K562 (cell line): ENCODE measurements at regions not wholly inside any gene's neighbourhood (a gene's known extent, or its start where the extent isn't known, plus 50 kb on each side); places are given as distances from the start of the nearest gene placed in this dataset.

Experiments
- ATAC-seq: fragments of 200-7000 bp; cut with Tn5 transposase; 3 replicates; pipeline ENCODE4 v1.9.1; 2020; ENCODE audit warnings: moderate library complexity
- BruUV-seq: library from RNA; stranded (reverse); fragments of 400-500 nt; replicated peaks from 2 replicates; lab custom pipeline; 2021; lab: Mats Ljungman, UMichigan
- CTCF ChIA-PET: fragments of 300-600 bp; formaldehyde crosslinking; extraction: SDS; loops from one replicate; lab custom pipeline; 2021; ENCODE audit warnings: low intra/inter-chr PET ratio; lab: Yijun Ruan, JAX
- POLR2A ChIA-PET: fragments of 300-600, 350-650 bp; sonication (Branson Sonifier 250); formaldehyde crosslinking; extraction: SDS; loops from one replicate; lab custom pipeline; 2021; ENCODE audit warnings: antibody characterized with exemption, inconsistent platforms; lab: Yijun Ruan, JAX
- DNase-seq, 4 experiments: peaks; one replicate each; pipeline versions ENCODE4 v3.0.0 to v3.0.0-alpha.2; 2011 to 2018; ENCODE audit warnings: low spot score in 3 of 4, mixed read lengths in 3 of 4; ENCODE audit errors: extremely low read depth in 1 of 4
- FAIRE-seq: peaks from 2 replicates; lab custom pipeline; 2011; peaks lifted over from hg19 to GRCh38; lab: Jason Lieb, UNC
- H2AFZ ChIP-seq: 2 replicates; pipeline ENCODE4 v1.6.0; 2011; ENCODE audit warnings: low read depth, low read length, control low read depth, inconsistent platforms
- H3K27ac ChIP-seq: fragments of 200-600 bp; 3 replicates; pipeline ENCODE4 v1.8.0; 2011; ENCODE audit warnings: low read depth, mild to moderate bottlenecking, control low read depth, inconsistent platforms, low read length, moderate library complexity, mixed read lengths; ENCODE audit errors: extremely low read depth
- H3K27me3 ChIP-seq, 2 experiments: fragments of 300-600 bp in 1 of 2; 2 replicates in 1 of 2; 3 replicates in 1 of 2; pipeline versions ENCODE4 v1.6.0 to v1.8.0; 2011; ENCODE audit warnings: inconsistent platforms in 2 of 2, low read length in 2 of 2, mild to moderate bottlenecking in 1 of 2, mixed read lengths in 1 of 2, moderate library complexity in 1 of 2; ENCODE audit not compliant: control insufficient read depth in 2 of 2, insufficient read depth in 2 of 2
- H3K36me3 ChIP-seq: fragments of 300-600 bp; 3 replicates; pipeline ENCODE4 v1.8.0; 2011; ENCODE audit warnings: mild to moderate bottlenecking, low read length, inconsistent platforms; ENCODE audit not compliant: control insufficient read depth, insufficient read depth
- H3K4me1 ChIP-seq, 2 experiments: fragments of 200-600 bp in 1 of 2; replicated peaks in 1 of 2; 2 replicates in 1 of 2; 3 replicates in 1 of 2; pipeline versions ENCODE4 v1.5.1 to v1.8.0; 2011; ENCODE audit warnings: inconsistent platforms in 2 of 2, low read length in 2 of 2, mild to moderate bottlenecking in 1 of 2, mixed read lengths in 1 of 2, moderate library complexity in 1 of 2; ENCODE audit not compliant: control insufficient read depth in 2 of 2, insufficient read depth in 2 of 2
- H3K4me2 ChIP-seq: 2 replicates; pipeline ENCODE4 v1.6.1; 2011; ENCODE audit warnings: low read length, control low read depth, inconsistent platforms, mixed read lengths; ENCODE audit not compliant: insufficient read depth
- H3K4me3 ChIP-seq: fragments of 200-600 bp; sonication (generic), shearing (Covaris generic); 2 replicates; pipeline ENCODE4 v1.5.1; 2016; ENCODE audit warnings: control low read depth, inconsistent platforms
- H3K79me2 ChIP-seq: fragments of 200-600 bp; 3 replicates; pipeline ENCODE4 v1.8.0; 2011; ENCODE audit warnings: low read length, inconsistent platforms; ENCODE audit not compliant: control insufficient read depth, insufficient read depth
- H3K9ac ChIP-seq, 2 experiments: 2 replicates each; pipeline versions ENCODE4 v1.6.0 to v1.6.1; 2011; ENCODE audit warnings: low read depth in 2 of 2, low read length in 2 of 2, control low read depth in 1 of 2, inconsistent platforms in 1 of 2, mild to moderate bottlenecking in 1 of 2, mixed read lengths in 1 of 2; ENCODE audit not compliant: insufficient read depth in 1 of 2
- H3K9me1 ChIP-seq: one replicate; pipeline ENCODE4 v1.6.0; 2011; ENCODE audit warnings: inconsistent platforms, mild to moderate bottlenecking, low read length, moderate library complexity; ENCODE audit not compliant: control insufficient read depth, insufficient read depth
- H3K9me3 ChIP-seq: replicated peaks from 2 replicates; pipeline ENCODE4 v1.5.1; 2011; ENCODE audit warnings: low read depth, low read length, inconsistent platforms; ENCODE audit not compliant: control insufficient read depth, insufficient read depth
- H4K20me1 ChIP-seq: replicated peaks from 2 replicates; pipeline ENCODE4 v1.6.1; 2011; ENCODE audit warnings: low read length, inconsistent platforms, mixed read lengths; ENCODE audit not compliant: control insufficient read depth, insufficient read depth
- BDP1 ChIP-seq: IDR thresholded peaks from 3 replicates; pipeline ENCODE4 v1.6.1; 2011; ENCODE audit not compliant: insufficient read length, insufficient read depth
- ETV6 ChIP-seq, 3 experiments: fragments of 150-350 bp in 1 of 3; sonication (generic) in 1 of 3; formaldehyde crosslinking in 1 of 3; IDR thresholded peaks; 2 replicates each; pipeline versions ENCODE4 v1.6.1 to v1.8.0; 2014 to 2022; ENCODE audit warnings: borderline replicate concordance in 2 of 3, low read depth in 2 of 3, antibody characterized with exemption in 1 of 3, low read length in 1 of 3, mild to moderate bottlenecking in 1 of 3, missing genetic modification reagents in 1 of 3
- HMGN3 ChIP-seq: IDR thresholded peaks from 2 replicates; pipeline ENCODE4 v1.6.1; 2011; ENCODE audit warnings: borderline replicate concordance, low read depth, mild to moderate bottlenecking, mixed read lengths, low read length; ENCODE audit not compliant: insufficient read length; ENCODE audit errors: extremely low read depth
- MAFG ChIP-seq: fragments of 450-650 bp; conservative IDR thresholded peaks from 2 replicates; pipeline ENCODE4 v1.6.1; 2016; ENCODE audit warnings: missing genetic modification characterization, missing compliant biosample characterization
- POLR3G ChIP-seq: IDR thresholded peaks from 2 replicates; pipeline ENCODE4 v1.6.1; 2011; ENCODE audit not compliant: insufficient read length, insufficient replicate concordance; ENCODE audit errors: extremely low read depth
- SMAD2 ChIP-seq: fragments of 150-350 bp; IDR thresholded peaks from 2 replicates; pipeline ENCODE4 v1.6.1; 2014; ENCODE audit warnings: low read depth, mild to moderate bottlenecking, low read length
- SMARCA5 ChIP-seq: fragments of 450-650 bp; IDR thresholded peaks from 2 replicates; pipeline ENCODE4 v1.6.1; 2016
- ZBTB17 ChIP-seq: fragments of 450-650 bp; formaldehyde crosslinking; IDR thresholded peaks from 2 replicates; pipeline ENCODE4 v1.4.0; 2020; ENCODE audit warnings: mild to moderate bottlenecking
- WGBS: fragments of 100-300 bp; shearing (Covaris generic); methylation state at CpG from one replicate; pipeline ENCODE4 v1.1.6; 2016; ENCODE audit warnings: low coverage, mixed read lengths; ENCODE audit not compliant: insufficient coverage; ENCODE audit errors: missing lambda C conversion rate; 5-methylcytosine and 5-hydroxymethylcytosine counted together
- in situ Hi-C: fragments of 300-500 bp; cut with MboI; formaldehyde crosslinking; loops from 4 replicates; pipeline ENCODE4 v1.15.0; 2018; ENCODE audit warnings: inconsistent platforms, mixed read lengths
- intact Hi-C: fragments of 100-400 bp; cut with micrococcal nuclease; formaldehyde crosslinking; loops from 2 replicates; pipeline ENCODE4 v1.14.2; 2022
- TF ChIP-seq, protein P1 (sequence below): fragments of 250-450 bp; sonication (Bioruptor Pico); IDR thresholded peaks from 2 replicates; pipeline ENCODE4 v1.9.0; 2021; ENCODE audit warnings: mild to moderate bottlenecking, inconsistent platforms
- TF ChIP-seq, protein P2 (sequence below): sonication (generic); formaldehyde crosslinking; IDR thresholded peaks from 2 replicates; pipeline ENCODE4 v1.8.1; 2023; ENCODE audit warnings: mild to moderate bottlenecking, missing genetic modification reagents
- TF ChIP-seq, protein P3 (sequence below): fragments of 250-450 bp; sonication (Bioruptor Pico); IDR thresholded peaks from 2 replicates; pipeline ENCODE4 v1.4.0; 2020; ENCODE audit warnings: mild to moderate bottlenecking, moderate library complexity, borderline replicate concordance

DNA sequence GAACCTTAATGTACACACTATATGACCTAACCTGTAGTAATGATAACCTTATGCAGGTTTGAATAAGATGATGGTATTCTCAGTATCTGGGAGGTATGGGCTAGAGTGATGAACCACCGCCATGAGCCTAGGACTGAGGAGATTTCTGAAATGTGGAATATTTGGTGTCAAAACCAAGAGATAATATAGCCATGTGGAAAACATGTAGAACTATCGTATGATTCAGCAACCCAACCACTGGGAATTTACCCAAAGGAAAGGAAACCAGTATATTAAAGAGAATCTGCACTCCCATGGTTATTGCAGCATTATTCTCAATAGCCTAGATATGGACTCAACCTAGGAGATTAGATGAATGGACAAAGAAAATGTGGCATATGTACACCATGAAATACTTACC lies 271.7 kb upstream of the BTG1 start:
- no peaks in the 10 kb centered on the region for H4K20me1 ChIP-seq
- in situ Hi-C loops = no loop called here
- TF ChIP-seq, protein P1, sequence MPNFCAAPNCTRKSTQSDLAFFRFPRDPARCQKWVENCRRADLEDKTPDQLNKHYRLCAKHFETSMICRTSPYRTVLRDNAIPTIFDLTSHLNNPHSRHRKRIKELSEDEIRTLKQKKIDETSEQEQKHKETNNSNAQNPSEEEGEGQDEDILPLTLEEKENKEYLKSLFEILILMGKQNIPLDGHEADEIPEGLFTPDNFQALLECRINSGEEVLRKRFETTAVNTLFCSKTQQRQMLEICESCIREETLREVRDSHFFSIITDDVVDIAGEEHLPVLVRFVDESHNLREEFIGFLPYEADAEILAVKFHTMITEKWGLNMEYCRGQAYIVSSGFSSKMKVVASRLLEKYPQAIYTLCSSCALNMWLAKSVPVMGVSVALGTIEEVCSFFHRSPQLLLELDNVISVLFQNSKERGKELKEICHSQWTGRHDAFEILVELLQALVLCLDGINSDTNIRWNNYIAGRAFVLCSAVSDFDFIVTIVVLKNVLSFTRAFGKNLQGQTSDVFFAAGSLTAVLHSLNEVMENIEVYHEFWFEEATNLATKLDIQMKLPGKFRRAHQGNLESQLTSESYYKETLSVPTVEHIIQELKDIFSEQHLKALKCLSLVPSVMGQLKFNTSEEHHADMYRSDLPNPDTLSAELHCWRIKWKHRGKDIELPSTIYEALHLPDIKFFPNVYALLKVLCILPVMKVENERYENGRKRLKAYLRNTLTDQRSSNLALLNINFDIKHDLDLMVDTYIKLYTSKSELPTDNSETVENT (CRISPR knock-in tag) = no peak
- TF ChIP-seq SMAD2 (no peak), SMARCA5 (no peak), HMGN3 (no peak), ETV6 (IDR thresholded peaks at IDR 0.05; ENCODE audit: borderline replicate concordance in 1 of 2, low read depth in 2 of 2, low read length in 1 of 2) (no peak), ETV6 (CRISPR knock-in tag; IDR thresholded peaks at IDR 0.05; ENCODE audit: borderline replicate concordance) (no peak), ZBTB17 (CRISPR knock-in tag) (no peak), POLR3G (no peak), BDP1 (no peak), MAFG (no peak)
- TF ChIP-seq, protein P2, sequence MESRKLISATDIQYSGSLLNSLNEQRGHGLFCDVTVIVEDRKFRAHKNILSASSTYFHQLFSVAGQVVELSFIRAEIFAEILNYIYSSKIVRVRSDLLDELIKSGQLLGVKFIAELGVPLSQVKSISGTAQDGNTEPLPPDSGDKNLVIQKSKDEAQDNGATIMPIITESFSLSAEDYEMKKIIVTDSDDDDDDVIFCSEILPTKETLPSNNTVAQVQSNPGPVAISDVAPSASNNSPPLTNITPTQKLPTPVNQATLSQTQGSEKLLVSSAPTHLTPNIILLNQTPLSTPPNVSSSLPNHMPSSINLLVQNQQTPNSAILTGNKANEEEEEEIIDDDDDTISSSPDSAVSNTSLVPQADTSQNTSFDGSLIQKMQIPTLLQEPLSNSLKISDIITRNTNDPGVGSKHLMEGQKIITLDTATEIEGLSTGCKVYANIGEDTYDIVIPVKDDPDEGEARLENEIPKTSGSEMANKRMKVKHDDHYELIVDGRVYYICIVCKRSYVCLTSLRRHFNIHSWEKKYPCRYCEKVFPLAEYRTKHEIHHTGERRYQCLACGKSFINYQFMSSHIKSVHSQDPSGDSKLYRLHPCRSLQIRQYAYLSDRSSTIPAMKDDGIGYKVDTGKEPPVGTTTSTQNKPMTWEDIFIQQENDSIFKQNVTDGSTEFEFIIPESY (CRISPR knock-in tag) = no peak
- TF ChIP-seq, protein P3, sequence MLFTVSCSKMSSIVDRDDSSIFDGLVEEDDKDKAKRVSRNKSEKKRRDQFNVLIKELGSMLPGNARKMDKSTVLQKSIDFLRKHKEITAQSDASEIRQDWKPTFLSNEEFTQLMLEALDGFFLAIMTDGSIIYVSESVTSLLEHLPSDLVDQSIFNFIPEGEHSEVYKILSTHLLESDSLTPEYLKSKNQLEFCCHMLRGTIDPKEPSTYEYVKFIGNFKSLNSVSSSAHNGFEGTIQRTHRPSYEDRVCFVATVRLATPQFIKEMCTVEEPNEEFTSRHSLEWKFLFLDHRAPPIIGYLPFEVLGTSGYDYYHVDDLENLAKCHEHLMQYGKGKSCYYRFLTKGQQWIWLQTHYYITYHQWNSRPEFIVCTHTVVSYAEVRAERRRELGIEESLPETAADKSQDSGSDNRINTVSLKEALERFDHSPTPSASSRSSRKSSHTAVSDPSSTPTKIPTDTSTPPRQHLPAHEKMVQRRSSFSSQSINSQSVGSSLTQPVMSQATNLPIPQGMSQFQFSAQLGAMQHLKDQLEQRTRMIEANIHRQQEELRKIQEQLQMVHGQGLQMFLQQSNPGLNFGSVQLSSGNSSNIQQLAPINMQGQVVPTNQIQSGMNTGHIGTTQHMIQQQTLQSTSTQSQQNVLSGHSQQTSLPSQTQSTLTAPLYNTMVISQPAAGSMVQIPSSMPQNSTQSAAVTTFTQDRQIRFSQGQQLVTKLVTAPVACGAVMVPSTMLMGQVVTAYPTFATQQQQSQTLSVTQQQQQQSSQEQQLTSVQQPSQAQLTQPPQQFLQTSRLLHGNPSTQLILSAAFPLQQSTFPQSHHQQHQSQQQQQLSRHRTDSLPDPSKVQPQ = no peak
- TF ChIP-seq, all 486 proteins: peak for 0
- no peaks in the 10 kb centered on the region for H3K27me3 ChIP-seq
- peaks cover 0 to 6% of the 10 kb centered on the region in 2 experiments; a peak in 1 of 5 replicates for H3K4me1 ChIP-seq
- H3K79me2 ChIP-seq = no peaks in the 10 kb centered on the region
- H3K9ac ChIP-seq = no peak overlapping the region
- no TSS peak for BruUV-seq
- H3K4me3 ChIP-seq = no peak overlapping the region
- ChIA-PET POLR2A (interaction anchor here (1.0 to 1.5 kb wide), 4 partner anchors 9 to 272 kb away, joined by 3 to 5 read pairs (median 4); partner anchors contain the start of gene BTG1), CTCF (no interaction called here)
- H2AFZ ChIP-seq = no peak overlapping the region
- intact Hi-C loops = no loop called here
- DNase-seq (no peak), ATAC-seq (no peak), FAIRE-seq (no peak)
- no peaks in the 10 kb centered on the region for H3K36me3 ChIP-seq
- no peak overlapping the region for H3K27ac ChIP-seq
- H3K9me1 ChIP-seq = no peaks in the 10 kb centered on the region
- WGBS = 75% methylated on average over 2 of the region's 2 CpGs
- H3K4me2 ChIP-seq = no peak overlapping the region
- H3K9me3 ChIP-seq = no peaks in the 10 kb centered on the region
